IMR-90 (cell line): ENCODE measurements at regions not wholly inside any gene's neighbourhood (a gene's known extent, or its start where the extent isn't known, plus 50 kb on each side); places are given as distances from the start of the nearest gene placed in this dataset.
A peak's percentile ranks its signal among the peaks of the same experiment; 100 is the strongest.

Experiments used
- ATAC-seq: fragments of 200-7000 bp; cut with Tn5 transposase; 2 replicates; pipeline ENCODE4 v1.9.1; 2020; ENCODE audit warnings: low read depth, mild to moderate bottlenecking, moderate library complexity
- BruUV-seq: library from RNA; stranded (reverse); fragments of 400-500 nt; replicated peaks from 2 replicates; lab custom pipeline; 2021; lab: Mats Ljungman, UMichigan
- CTCF ChIA-PET: fragments of 300-600 bp; formaldehyde crosslinking; extraction: SDS; loops from one replicate; lab custom pipeline; 2021; ENCODE audit warnings: antibody characterized with exemption; lab: Yijun Ruan, JAX
- POLR2A ChIA-PET: fragments of 300-600 bp; sonication (Branson Sonifier 250); formaldehyde crosslinking; loops from one replicate; lab custom pipeline; 2022; ENCODE audit warnings: antibody characterized with exemption; ENCODE audit not compliant: unreplicated experiment; lab: Charles Lee
- DNase-seq: peaks from one replicate; pipeline ENCODE4 v3.0.0; 2013
- H2AFZ ChIP-seq: replicated peaks from 2 replicates; pipeline ENCODE3; 2013; ENCODE audit warnings: low read length, mild to moderate bottlenecking; ENCODE audit not compliant: poor library complexity
- H2AK5ac ChIP-seq: 2 replicates; pipeline ENCODE4 v1.6.1; 2013; ENCODE audit warnings: low read depth, low read length, inconsistent platforms
- H2AK9ac ChIP-seq: replicated peaks from 2 replicates; pipeline ENCODE3; 2013; ENCODE audit warnings: mild to moderate bottlenecking, low read depth, low read length, moderate library complexity; ENCODE audit not compliant: poor library complexity
- H2BK120ac ChIP-seq: 2 replicates; pipeline ENCODE4 v1.6.1; 2013; ENCODE audit warnings: low read depth, low read length, inconsistent platforms
- H2BK15ac ChIP-seq: 3 replicates; pipeline ENCODE4 v1.6.1; 2013; ENCODE audit warnings: low read depth, low read length, inconsistent platforms
- H2BK20ac ChIP-seq: 2 replicates; pipeline ENCODE4 v1.6.1; 2013; ENCODE audit warnings: low read depth, mild to moderate bottlenecking, inconsistent platforms, low read length, moderate library complexity
- H2BK5ac ChIP-seq: 2 replicates; pipeline ENCODE4 v1.6.1; 2013; ENCODE audit warnings: mild to moderate bottlenecking, low read depth, low read length, inconsistent platforms; ENCODE audit not compliant: poor library complexity, severe bottlenecking
- H3K14ac ChIP-seq: replicated peaks from 2 replicates; pipeline ENCODE4 v1.6.1; 2013; ENCODE audit warnings: low read depth, low read length, inconsistent platforms
- H3K18ac ChIP-seq: 2 replicates; pipeline ENCODE4 v1.6.1; 2013; ENCODE audit warnings: low read depth, low read length, control low read depth
- H3K23ac ChIP-seq: 2 replicates; pipeline ENCODE4 v1.6.1; 2013; ENCODE audit warnings: low read depth, low read length, inconsistent platforms
- H3K27ac ChIP-seq: 2 replicates; pipeline ENCODE4 v1.5.1; 2013; ENCODE audit warnings: mild to moderate bottlenecking, control low read depth, low read length; ENCODE audit not compliant: insufficient read depth
- H3K27me3 ChIP-seq: 2 replicates; pipeline ENCODE4 v1.6.1; 2013; ENCODE audit warnings: low read length; ENCODE audit not compliant: control insufficient read depth, insufficient read depth
- H3K36me3 ChIP-seq: 2 replicates; pipeline ENCODE4 v1.6.1; 2013; ENCODE audit warnings: low read length, mixed read lengths; ENCODE audit not compliant: control insufficient read depth, insufficient read depth
- H3K4ac ChIP-seq: 2 replicates; pipeline ENCODE4 v1.6.1; 2013; ENCODE audit warnings: low read depth, low read length, inconsistent platforms
- H3K4me1 ChIP-seq: 2 replicates; pipeline ENCODE4 v1.6.1; 2013; ENCODE audit warnings: low read length, mixed read lengths; ENCODE audit not compliant: control insufficient read depth, insufficient read depth
- H3K4me2 ChIP-seq: 2 replicates; pipeline ENCODE4 v1.6.1; 2013; ENCODE audit warnings: low read depth, mild to moderate bottlenecking, control low read depth, low read length, moderate library complexity
- H3K4me3 ChIP-seq: 2 replicates; pipeline ENCODE4 v1.5.1; 2013; ENCODE audit warnings: low read depth, mild to moderate bottlenecking, control low read depth, low read length, moderate library complexity; ENCODE audit not compliant: insufficient read depth
- H3K56ac ChIP-seq: 2 replicates; pipeline ENCODE4 v1.6.1; 2013; ENCODE audit warnings: low read length, inconsistent platforms; ENCODE audit not compliant: insufficient read depth; ENCODE audit errors: extremely low read depth
- H3K79me1 ChIP-seq, 2 experiments: 2 replicates each; pipeline ENCODE4 v1.6.1; 2013; ENCODE audit warnings: low read length in 2 of 2, inconsistent platforms in 1 of 2, low read depth in 1 of 2
- H3K9ac ChIP-seq: 2 replicates; pipeline ENCODE4 v1.6.1; 2013; ENCODE audit warnings: low read depth, low read length, control low read depth
- H3K9me1 ChIP-seq: 2 replicates; pipeline ENCODE4 v1.6.1; 2013; ENCODE audit warnings: low read length, inconsistent platforms; ENCODE audit not compliant: insufficient read depth
- H3K9me3 ChIP-seq: 2 replicates; pipeline ENCODE4 v1.6.1; 2013; ENCODE audit warnings: low read length; ENCODE audit not compliant: control insufficient read depth, insufficient read depth
- H4K20me1 ChIP-seq: 2 replicates; pipeline ENCODE4 v1.6.1; 2013; ENCODE audit warnings: low read length, inconsistent platforms; ENCODE audit not compliant: insufficient read depth
- H4K5ac ChIP-seq: 2 replicates; pipeline ENCODE4 v1.6.1; 2013; ENCODE audit warnings: mild to moderate bottlenecking, low read depth, low read length, control low read depth
- H4K8ac ChIP-seq, 2 experiments: 2 replicates each; pipeline ENCODE4 v1.6.1; 2013; ENCODE audit warnings: low read depth in 2 of 2, low read length in 2 of 2, control low read depth in 1 of 2, inconsistent platforms in 1 of 2
- H4K91ac ChIP-seq: 2 replicates; pipeline ENCODE4 v1.6.1; 2013; ENCODE audit warnings: low read depth, low read length, inconsistent platforms; ENCODE audit not compliant: insufficient read depth
- BHLHE40 ChIP-seq: fragments of 150-350 bp; IDR thresholded peaks from 2 replicates; pipeline ENCODE4 v1.6.1; 2016; ENCODE audit warnings: mild to moderate bottlenecking, low read depth, low read length
- CEBPB ChIP-seq: IDR thresholded peaks from 2 replicates; pipeline ENCODE4 v1.6.1; 2012; ENCODE audit warnings: low read depth, low read length, improper control_type of control experiment
- dilution Hi-C: fragments of 300-500 bp; cut with HindIII; formaldehyde crosslinking; loops from one replicate; pipeline ENCODE4 v1.14.3; 2018; ENCODE audit warnings: low sequenced_read_pairs; ENCODE audit not compliant: unreplicated experiment
- in situ Hi-C: fragments of 300-500 bp; cut with MboI; formaldehyde crosslinking; loops from 3 replicates; pipeline ENCODE4 v1.14.3; 2019; ENCODE audit warnings: low sequenced_read_pairs, inconsistent platforms, mixed read lengths
- intact Hi-C: fragments of 100-400 bp; cut with micrococcal nuclease; formaldehyde crosslinking; loops from 2 replicates; pipeline ENCODE4 v1.10.0; 2022
- TF ChIP-seq, protein P1 (sequence below): fragments of 150-350 bp; IDR thresholded peaks from 2 replicates; pipeline ENCODE4 v1.6.1; 2017; ENCODE audit warnings: mild to moderate bottlenecking, antibody characterized with exemption, low read length, low read depth
- TF ChIP-seq, protein P2 (sequence below): conservative IDR thresholded peaks from 2 replicates; pipeline ENCODE4 v1.5.1; 2012; ENCODE audit warnings: mild to moderate bottlenecking, low read depth, low read length, improper control_type of control experiment

DNA sequence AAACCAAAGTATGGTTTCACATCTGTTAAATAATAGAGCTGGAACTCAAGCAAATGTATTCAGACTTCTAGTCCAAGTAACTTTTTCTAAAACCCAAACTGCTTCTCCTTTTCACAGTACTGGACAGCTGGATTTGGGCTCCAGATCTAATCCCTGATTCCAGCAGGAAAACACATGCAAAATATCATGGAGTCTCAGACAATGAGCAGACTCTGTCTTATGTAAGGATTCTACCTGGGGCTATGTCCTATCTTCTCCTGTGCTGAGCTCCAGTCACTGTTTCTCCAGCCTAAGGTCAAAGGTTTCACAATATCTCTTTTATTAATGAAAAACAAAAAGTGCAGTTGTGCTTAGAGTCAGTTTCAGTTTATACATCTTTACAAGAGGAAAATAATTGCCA, 83.2 kb upstream of the EED start:
- ChIA-PET POLR2A (interaction anchor here (1.4 kb wide), 1 partner anchor 92 kb away, joined by 4 read pairs; the partner anchor contains the start of gene PICALM), CTCF (no interaction called here)
- no peak overlapping the region for H3K27ac ChIP-seq
- H3K4ac ChIP-seq: peak overlapping the region; percentile 48; the same call in 1 of the 2 replicates
- TF ChIP-seq, protein P1, sequence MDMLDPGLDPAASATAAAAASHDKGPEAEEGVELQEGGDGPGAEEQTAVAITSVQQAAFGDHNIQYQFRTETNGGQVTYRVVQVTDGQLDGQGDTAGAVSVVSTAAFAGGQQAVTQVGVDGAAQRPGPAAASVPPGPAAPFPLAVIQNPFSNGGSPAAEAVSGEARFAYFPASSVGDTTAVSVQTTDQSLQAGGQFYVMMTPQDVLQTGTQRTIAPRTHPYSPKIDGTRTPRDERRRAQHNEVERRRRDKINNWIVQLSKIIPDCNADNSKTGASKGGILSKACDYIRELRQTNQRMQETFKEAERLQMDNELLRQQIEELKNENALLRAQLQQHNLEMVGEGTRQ: no peak
- TF ChIP-seq, protein P2, sequence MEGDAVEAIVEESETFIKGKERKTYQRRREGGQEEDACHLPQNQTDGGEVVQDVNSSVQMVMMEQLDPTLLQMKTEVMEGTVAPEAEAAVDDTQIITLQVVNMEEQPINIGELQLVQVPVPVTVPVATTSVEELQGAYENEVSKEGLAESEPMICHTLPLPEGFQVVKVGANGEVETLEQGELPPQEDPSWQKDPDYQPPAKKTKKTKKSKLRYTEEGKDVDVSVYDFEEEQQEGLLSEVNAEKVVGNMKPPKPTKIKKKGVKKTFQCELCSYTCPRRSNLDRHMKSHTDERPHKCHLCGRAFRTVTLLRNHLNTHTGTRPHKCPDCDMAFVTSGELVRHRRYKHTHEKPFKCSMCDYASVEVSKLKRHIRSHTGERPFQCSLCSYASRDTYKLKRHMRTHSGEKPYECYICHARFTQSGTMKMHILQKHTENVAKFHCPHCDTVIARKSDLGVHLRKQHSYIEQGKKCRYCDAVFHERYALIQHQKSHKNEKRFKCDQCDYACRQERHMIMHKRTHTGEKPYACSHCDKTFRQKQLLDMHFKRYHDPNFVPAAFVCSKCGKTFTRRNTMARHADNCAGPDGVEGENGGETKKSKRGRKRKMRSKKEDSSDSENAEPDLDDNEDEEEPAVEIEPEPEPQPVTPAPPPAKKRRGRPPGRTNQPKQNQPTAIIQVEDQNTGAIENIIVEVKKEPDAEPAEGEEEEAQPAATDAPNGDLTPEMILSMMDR: no peak
- no peak for TF ChIP-seq BHLHE40
- peak; percentile 21; the same call in 1 of the 2 replicates for TF ChIP-seq CEBPB
- H3K27me3 ChIP-seq: no peaks in the 10 kb centered on the region
- peak overlapping the region; percentile 76; the same call in 1 of the 2 replicates for H2BK20ac ChIP-seq
- no peak overlapping the region for H2BK15ac ChIP-seq
- H2BK5ac ChIP-seq: peak overlapping the region; percentile 90
- BruUV-seq: no TSS peak
- no peaks in the 10 kb centered on the region for H4K20me1 ChIP-seq
- no peak overlapping the region for H3K4me3 ChIP-seq
- H3K56ac ChIP-seq: no peak overlapping the region
- peaks cover 6% of the 10 kb centered on the region; the same call in 1 of the 2 replicates for H3K9me1 ChIP-seq
- ATAC-seq: no peak
- no peaks in the 10 kb centered on the region for H3K9me3 ChIP-seq
- no peak overlapping the region for H3K9ac ChIP-seq
- H2AFZ ChIP-seq: no peak overlapping the region
- H2AK9ac ChIP-seq: no peak overlapping the region
- intact Hi-C loops: no loop called here
- H3K23ac ChIP-seq: no peak overlapping the region
- in situ Hi-C loops: no loop called here
- H3K18ac ChIP-seq: peak overlapping the region; percentile 84; the same call in 1 of the 2 replicates
- H4K5ac ChIP-seq: peak overlapping the region; percentile 89; the same call in 1 of the 2 replicates
- peak overlapping the region; percentile 45 to 62; a peak in 2 of 4 replicates for H4K8ac ChIP-seq
- no peak overlapping the region for H4K91ac ChIP-seq
- dilution Hi-C loops: no loop called here
- DNase-seq: no peak
- H3K36me3 ChIP-seq: no peaks in the 10 kb centered on the region
- H3K4me2 ChIP-seq: no peak overlapping the region; the same call in 1 of the 2 replicates
- peak overlapping the region; percentile 89 for H2BK120ac ChIP-seq
- peaks cover 22% of the 10 kb centered on the region for H3K4me1 ChIP-seq
- peak overlapping the region; percentile 49 for H3K14ac ChIP-seq
- H3K79me1 ChIP-seq: no peaks in the 10 kb centered on the region; a peak in 1 of 4 replicates
- H2AK5ac ChIP-seq: no peak overlapping the region
